NCI-H748 (cell line): ENCODE measurements at regions not wholly inside any gene's neighbourhood (a gene's known extent, or its start where the extent isn't known, plus 50 kb on each side); places are given as distances from the start of the nearest gene placed in this dataset.
A peak's percentile ranks its signal among the peaks of the same experiment; 100 is the strongest.

Source experiments
- DNase-seq: peaks from one replicate; lab custom pipeline; 2025; ENCODE audit not compliant: unreplicated experiment; lab: John Stamatoyannopoulos, UW

- DNase-seq, result no peak
Measured at GRCh38 chr15:70355275-70355795, 257.6 kb upstream of the TLE3 start.

- no peak for DNase-seq
Measured at GRCh38 chr15:70354346-70354905, 256.7 kb upstream of the TLE3 start.

- no peak for DNase-seq
Measured at GRCh38 chr15:70353606-70354345, 256.1 kb upstream of the TLE3 start.

GRCh38 chr15:70351941-70352774 is 254.4 kb upstream of the TLE3 start:
- DNase-seq, result no peak

GRCh38 chr15:70351391-70351790 is 253.7 kb upstream of the TLE3 start:
- no peak for DNase-seq

GRCh38 chr15:70348581-70349344 is 251.0 kb upstream of the TLE3 start:
- peak; percentile 16 for DNase-seq

- peak; percentile 38 for DNase-seq
Measured at GRCh38 chr15:70348226-70348543, 250.5 kb upstream of the TLE3 start.

GRCh38 chr15:70347321-70348225 is 249.9 kb upstream of the TLE3 start:
- no peak for DNase-seq

GRCh38 chr15:70345251-70346019 is 247.7 kb upstream of the TLE3 start:
- no peak for DNase-seq

GRCh38 chr15:70344666-70345065 is 246.9 kb upstream of the TLE3 start:
- DNase-seq, result peak; percentile 89

GRCh38 chr15:70343961-70344621 is 246.4 kb upstream of the TLE3 start:
- peak; percentile 72 for DNase-seq

- no peak for DNase-seq
Measured at GRCh38 chr15:70342554-70343548, 245.1 kb upstream of the TLE3 start.

GRCh38 chr15:70342141-70342540 is 244.4 kb upstream of the TLE3 start:
- no peak for DNase-seq

- no peak for DNase-seq
Measured at GRCh38 chr15:70341566-70341965, 243.8 kb upstream of the TLE3 start.

GRCh38 chr15:70340494-70340870 is 242.8 kb upstream of the TLE3 start:
- DNase-seq, result no peak

- DNase-seq, result peak; percentile 88
Measured at GRCh38 chr15:70339571-70340493, 242.1 kb upstream of the TLE3 start.
